Stimulated activated effector memory CD8-positive, alpha-beta T cell treated with anti-CD3 and anti-CD28 coated beads, Interleukin-12 subunit alpha, Interleukin-12 subunit beta, amount 100 ng/mL, for 72 hours (primary cell): ENCODE measurements at regions not wholly inside any gene's neighbourhood (a gene's known extent, or its start where the extent isn't known, plus 50 kb on each side); places are given as distances from the start of the nearest gene placed in this dataset.

ENCODE experiments used
- ATAC-seq: fragments of 150-1000 bp; cut with Tn5 transposase; 2 replicates; pipeline ENCODE4 v1.10.0; 2021
- DNase-seq, 2 donors: peaks; one replicate each; pipeline ENCODE4 v3.0.0; 2021 to 2022; ENCODE audit warnings: low spot score in 2 of 2
- H3K27ac Mint-ChIP-seq: one replicate; pipeline ENCODE4 v1.8.0; 2022; ENCODE audit warnings: mild to moderate bottlenecking, mixed read lengths
- H3K36me3 Mint-ChIP-seq: one replicate; pipeline ENCODE4 v1.8.0; 2022; ENCODE audit warnings: mild to moderate bottlenecking, mixed read lengths
- H3K4me1 Mint-ChIP-seq: one replicate; pipeline ENCODE4 v1.8.0; 2022; ENCODE audit warnings: mixed read lengths
- H3K4me3 Mint-ChIP-seq: one replicate; pipeline ENCODE4 v1.8.0; 2022; ENCODE audit warnings: mild to moderate bottlenecking, mixed read lengths
- H3K9me3 Mint-ChIP-seq: one replicate; pipeline ENCODE4 v1.8.0; 2022; ENCODE audit warnings: mixed read lengths

- DNase-seq (no peak), ATAC-seq (no peak)
- no peaks in the 10 kb centered on the region for H3K4me1 Mint-ChIP-seq
- H3K27ac Mint-ChIP-seq = no peak overlapping the region
- no peaks in the 10 kb centered on the region for H3K9me3 Mint-ChIP-seq
- H3K4me3 Mint-ChIP-seq = no peak overlapping the region
- no peaks in the 10 kb centered on the region for H3K36me3 Mint-ChIP-seq
Observed at GRCh38 chr15:100715571-100716455, 113.4 kb downstream of the ASB7 start.

GRCh38 chr15:100716456-100717085 lies 114.2 kb downstream of the ASB7 start:
- Mint-ChIP-seq H3K27ac (no peak overlapping the region), H3K4me3 (no peak overlapping the region), H3K36me3 (no peaks in the 10 kb centered on the region), H3K9me3 (no peaks in the 10 kb centered on the region), H3K4me1 (no peaks in the 10 kb centered on the region)
- no peak for DNase-seq
- no peak for ATAC-seq

GRCh38 chr15:100717596-100717995 lies 115.2 kb downstream of the ASB7 start:
- ATAC-seq = no peak
- no peak for DNase-seq
- Mint-ChIP-seq H3K27ac (no peak overlapping the region), H3K9me3 (no peaks in the 10 kb centered on the region), H3K4me3 (no peak overlapping the region), H3K4me1 (no peaks in the 10 kb centered on the region), H3K36me3 (no peaks in the 10 kb centered on the region)

DNA sequence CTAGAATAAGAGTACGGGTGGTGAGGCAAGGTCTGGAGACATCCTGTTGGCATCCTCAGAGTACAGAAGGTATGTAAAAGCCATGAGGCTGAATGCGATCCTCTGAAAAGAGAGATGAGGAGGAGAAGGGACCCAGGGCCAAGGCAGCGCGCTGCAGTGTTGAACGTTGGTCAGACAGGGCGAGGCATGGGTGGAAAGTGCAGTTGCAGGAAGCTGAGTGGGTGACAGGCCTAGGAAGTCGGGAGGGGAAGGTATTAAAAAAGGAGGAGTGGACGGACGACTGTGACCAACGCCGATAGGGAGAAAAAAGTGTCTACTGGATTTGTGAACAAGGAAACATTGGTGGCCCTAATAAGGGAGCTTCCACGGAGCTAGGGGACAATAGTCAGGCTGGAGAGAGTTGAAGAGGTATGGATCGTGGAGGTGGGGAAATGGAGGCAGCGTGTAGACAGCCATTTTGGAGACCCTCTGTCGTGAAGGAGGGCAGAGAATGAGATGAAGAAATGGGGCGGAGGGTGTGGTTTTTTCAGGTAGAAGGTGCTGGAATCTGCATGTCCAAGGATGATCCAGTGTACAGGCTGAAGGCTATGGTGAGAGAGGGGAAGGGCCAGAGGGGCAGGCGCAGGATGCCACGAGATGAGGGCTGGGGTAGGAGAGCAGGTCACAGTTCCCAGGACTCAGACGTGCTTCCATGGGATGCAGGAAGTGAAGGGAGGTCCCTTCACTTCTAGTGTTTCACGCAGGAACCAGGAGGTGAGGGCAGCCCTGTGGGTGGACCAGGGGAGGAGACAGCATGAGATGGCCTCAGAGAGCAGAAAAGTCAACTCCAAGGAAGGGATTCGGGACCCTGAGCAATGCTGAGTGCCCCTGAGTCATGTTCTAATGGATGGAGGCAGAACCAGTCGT lies 115.9 kb downstream of the ASB7 start:
- peak in 1 of 2 donors; percentile 38 for DNase-seq
- no peaks in the 10 kb centered on the region for H3K4me1 Mint-ChIP-seq
- H3K9me3 Mint-ChIP-seq = no peaks in the 10 kb centered on the region
- H3K27ac Mint-ChIP-seq = no peak overlapping the region
- H3K4me3 Mint-ChIP-seq = no peak overlapping the region
- no peaks in the 10 kb centered on the region for H3K36me3 Mint-ChIP-seq
- no peak for ATAC-seq

- Mint-ChIP-seq H3K27ac (no peak overlapping the region), H3K4me3 (no peak overlapping the region), H3K9me3 (no peaks in the 10 kb centered on the region), H3K4me1 (no peaks in the 10 kb centered on the region), H3K36me3 (no peaks in the 10 kb centered on the region)
- DNase-seq = peak in 1 of 2 donors; percentile 28
- no peak for ATAC-seq
Observed at GRCh38 chr15:100720406-100720967, 118.1 kb downstream of the ASB7 start.

- no peaks in the 10 kb centered on the region for H3K9me3 Mint-ChIP-seq
- no peak overlapping the region for H3K4me3 Mint-ChIP-seq
- H3K4me1 Mint-ChIP-seq = no peaks in the 10 kb centered on the region
- no peak overlapping the region for H3K27ac Mint-ChIP-seq
- DNase-seq (peak in 1 of 2 donors; percentile 33), ATAC-seq (no peak)
- no peaks in the 10 kb centered on the region for H3K36me3 Mint-ChIP-seq
Observed at GRCh38 chr15:100721758-100722550, 119.6 kb downstream of the ASB7 start.

GRCh38 chr15:100722551-100723314 lies 120.3 kb downstream of the ASB7 start:
- H3K9me3 Mint-ChIP-seq = no peaks in the 10 kb centered on the region
- DNase-seq (no peak), ATAC-seq (no peak)
- H3K27ac Mint-ChIP-seq = no peak overlapping the region
- no peaks in the 10 kb centered on the region for H3K4me1 Mint-ChIP-seq
- H3K36me3 Mint-ChIP-seq = no peaks in the 10 kb centered on the region
- H3K4me3 Mint-ChIP-seq = no peak overlapping the region

DNA sequence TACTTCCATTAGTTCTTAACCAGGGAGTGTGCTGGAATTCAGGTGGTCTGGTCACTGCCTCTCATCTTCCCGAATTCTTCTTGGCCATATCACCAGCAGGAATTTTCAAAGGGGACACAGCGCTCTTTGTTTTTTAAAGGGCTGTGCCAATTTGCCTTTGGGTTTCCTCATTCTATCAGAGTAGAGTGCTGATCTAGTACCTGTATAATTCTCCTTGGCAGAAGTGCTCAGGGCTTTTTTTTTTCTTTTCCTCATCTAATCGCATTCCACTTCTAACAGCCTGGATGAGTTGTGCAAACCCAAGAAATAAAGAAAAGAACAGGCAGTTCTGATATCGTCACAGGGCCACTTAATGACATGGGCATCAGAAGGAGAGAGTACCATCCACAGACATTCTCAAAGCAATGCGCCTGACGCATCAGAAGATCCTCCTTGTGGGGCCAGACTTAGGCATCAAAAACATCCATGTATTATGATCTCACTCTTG lies 121.0 kb downstream of the ASB7 start:
- no peaks in the 10 kb centered on the region for H3K36me3 Mint-ChIP-seq
- no peaks in the 10 kb centered on the region for H3K9me3 Mint-ChIP-seq
- H3K4me1 Mint-ChIP-seq = no peaks in the 10 kb centered on the region
- no peak overlapping the region for H3K4me3 Mint-ChIP-seq
- no peak overlapping the region for H3K27ac Mint-ChIP-seq
- DNase-seq (peak in 1 of 2 donors; percentile 22), ATAC-seq (no peak)

- Mint-ChIP-seq H3K4me3 (no peak overlapping the region), H3K36me3 (no peaks in the 10 kb centered on the region), H3K27ac (no peak overlapping the region), H3K4me1 (no peaks in the 10 kb centered on the region), H3K9me3 (no peaks in the 10 kb centered on the region)
- no peak for ATAC-seq
- DNase-seq = peak in 1 of 2 donors; percentile 44
Observed at GRCh38 chr15:100725121-100726069, 123.0 kb downstream of the ASB7 start.

DNA sequence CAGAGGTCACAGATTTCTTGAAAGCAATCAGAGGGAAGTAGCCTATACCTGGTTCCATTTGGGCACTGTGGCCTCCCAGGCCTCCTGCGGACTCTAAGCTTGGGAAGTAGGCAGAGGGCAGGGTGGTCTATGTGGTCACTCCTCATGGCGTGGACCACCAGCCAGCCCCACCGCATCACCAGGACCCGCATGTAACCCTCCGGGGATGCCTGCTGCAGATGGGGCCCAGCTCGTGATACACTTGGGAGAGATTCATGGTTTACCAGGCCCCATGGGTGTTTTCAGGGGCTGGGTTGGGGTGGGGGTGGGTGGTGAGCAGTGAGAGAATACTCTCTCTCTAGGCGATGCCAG lies 123.7 kb downstream of the ASB7 start:
- no peaks in the 10 kb centered on the region for H3K4me1 Mint-ChIP-seq
- no peaks in the 10 kb centered on the region for H3K36me3 Mint-ChIP-seq
- no peak overlapping the region for H3K27ac Mint-ChIP-seq
- no peak for ATAC-seq
- H3K4me3 Mint-ChIP-seq = no peak overlapping the region
- peak in 1 of 2 donors; percentile 36 for DNase-seq
- no peaks in the 10 kb centered on the region for H3K9me3 Mint-ChIP-seq

DNA sequence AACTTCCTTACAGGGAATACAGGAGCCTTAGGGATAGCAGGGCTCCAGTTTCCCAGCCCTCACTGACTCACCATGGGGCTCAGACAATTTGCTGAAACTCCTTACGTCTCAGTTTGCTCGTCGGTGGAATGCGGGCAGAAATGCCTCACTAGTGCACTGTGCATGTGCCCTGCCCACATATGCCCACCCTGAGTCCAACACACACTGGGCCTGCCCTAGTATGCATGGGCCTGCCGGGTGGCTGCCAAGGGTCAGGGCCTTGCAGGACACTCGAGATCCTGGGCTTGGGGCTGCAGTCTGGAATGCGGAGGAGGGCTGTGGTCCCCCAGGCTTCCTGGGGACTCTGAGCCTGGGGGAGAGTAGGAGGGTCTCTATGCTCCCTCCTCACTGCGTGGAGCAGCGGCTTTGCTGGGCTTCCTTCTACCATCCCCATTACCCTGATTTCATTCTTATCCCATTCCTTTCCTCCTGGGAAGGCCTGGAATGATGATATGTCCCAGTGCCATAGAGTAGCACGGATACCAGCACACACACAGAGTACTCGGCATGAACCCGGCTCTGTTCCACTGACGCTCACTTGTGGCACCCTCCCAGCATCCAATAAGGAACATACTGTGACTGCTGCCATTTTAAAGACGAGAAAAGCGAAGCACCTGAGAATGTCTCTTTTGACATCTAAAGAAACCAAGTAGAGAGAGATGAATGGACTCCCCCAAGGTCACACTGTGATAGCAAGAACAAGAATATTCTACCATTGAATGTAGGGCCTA lies 124.2 kb downstream of the ASB7 start:
- H3K9me3 Mint-ChIP-seq = no peaks in the 10 kb centered on the region
- DNase-seq (peak in 1 of 2 donors; percentile 26), ATAC-seq (no peak)
- no peak overlapping the region for H3K27ac Mint-ChIP-seq
- no peaks in the 10 kb centered on the region for H3K36me3 Mint-ChIP-seq
- H3K4me3 Mint-ChIP-seq = no peak overlapping the region
- no peaks in the 10 kb centered on the region for H3K4me1 Mint-ChIP-seq

DNA sequence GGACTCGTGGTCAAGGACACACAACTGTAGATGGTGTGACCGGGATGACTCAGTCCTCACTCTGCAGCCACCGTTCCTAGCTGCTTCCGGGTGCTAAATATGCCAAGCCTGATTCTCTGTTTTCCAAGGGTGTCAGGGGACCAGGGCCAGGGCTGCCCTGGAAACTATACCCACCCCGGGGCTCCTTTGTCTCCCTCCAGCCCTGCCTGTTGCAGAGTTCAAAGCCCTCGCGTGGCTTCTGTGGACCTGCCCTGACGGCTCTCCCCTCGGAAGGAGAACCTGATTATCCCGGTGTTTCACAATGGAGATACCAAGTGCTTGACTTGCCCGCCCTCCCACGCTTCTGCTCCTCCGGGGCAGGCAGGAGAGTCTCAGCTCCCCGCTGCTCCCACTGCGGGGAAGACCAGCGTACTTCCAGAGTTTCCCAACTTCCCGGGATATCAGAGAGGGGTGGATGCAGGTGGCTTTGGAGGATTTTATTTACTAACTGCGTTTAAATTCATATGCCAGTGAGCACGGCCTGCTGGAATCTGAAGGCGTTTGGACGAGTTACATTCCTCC lies 125.0 kb downstream of the ASB7 start:
- no peaks in the 10 kb centered on the region for H3K36me3 Mint-ChIP-seq
- H3K27ac Mint-ChIP-seq = no peak overlapping the region
- DNase-seq (no peak), ATAC-seq (no peak)
- H3K9me3 Mint-ChIP-seq = no peaks in the 10 kb centered on the region
- no peaks in the 10 kb centered on the region for H3K4me1 Mint-ChIP-seq
- H3K4me3 Mint-ChIP-seq = no peak overlapping the region
